Mesendoderm (in vitro differentiated cells): ENCODE measurements at regions not wholly inside any gene's neighbourhood (a gene's known extent, or its start where the extent isn't known, plus 50 kb on each side); places are given as distances from the start of the nearest gene placed in this dataset.

Experiments
- DNase-seq: peaks from one replicate; pipeline ENCODE4 v3.0.0; 2013
- H2AK5ac ChIP-seq: 2 replicates; pipeline ENCODE4 v1.6.1; 2013; ENCODE audit warnings: low read length, inconsistent platforms
- H2BK120ac ChIP-seq: 2 replicates; pipeline ENCODE4 v1.6.1; 2013; ENCODE audit warnings: low read depth, mild to moderate bottlenecking, low read length, moderate library complexity, mixed read lengths
- H2BK15ac ChIP-seq: replicated peaks from 2 replicates; pipeline ENCODE4 v1.6.1; 2013; ENCODE audit warnings: low read depth, mild to moderate bottlenecking, moderate library complexity
- H2BK5ac ChIP-seq: 2 replicates; pipeline ENCODE4 v1.6.1; 2013; ENCODE audit warnings: low read length, inconsistent platforms
- H3K18ac ChIP-seq: 2 replicates; pipeline ENCODE4 v1.6.1; 2013; ENCODE audit warnings: mild to moderate bottlenecking, low read length, mixed read lengths
- H3K23ac ChIP-seq: one replicate; pipeline ENCODE4 v1.6.1; 2013; ENCODE audit warnings: low read length
- H3K27ac ChIP-seq: 2 replicates; pipeline ENCODE4 v1.5.1; 2013; ENCODE audit warnings: low read depth, mild to moderate bottlenecking, inconsistent platforms, low read length, moderate library complexity
- H3K27me3 ChIP-seq: 2 replicates; pipeline ENCODE4 v1.6.1; 2013; ENCODE audit warnings: low read length, control low read depth, mild to moderate bottlenecking, inconsistent platforms; ENCODE audit not compliant: insufficient read depth, poor library complexity
- H3K36me3 ChIP-seq: 2 replicates; pipeline ENCODE4 v1.6.1; 2013; ENCODE audit warnings: low read length, inconsistent platforms; ENCODE audit not compliant: control insufficient read depth, insufficient read depth
- H3K4ac ChIP-seq: one replicate; pipeline ENCODE4 v1.6.1; 2013; ENCODE audit warnings: low read depth, mild to moderate bottlenecking, low read length, moderate library complexity
- H3K4me1 ChIP-seq: 2 replicates; pipeline ENCODE4 v1.6.1; 2013; ENCODE audit warnings: low read depth, low read length, inconsistent platforms; ENCODE audit not compliant: control insufficient read depth
- H3K4me2 ChIP-seq: 2 replicates; pipeline ENCODE4 v1.6.1; 2013; ENCODE audit warnings: low read length
- H3K4me3 ChIP-seq: 2 replicates; pipeline ENCODE4 v1.5.1; 2013; ENCODE audit warnings: mild to moderate bottlenecking, low read length
- H3K56ac ChIP-seq: one replicate; pipeline ENCODE4 v1.6.1; 2013; ENCODE audit warnings: low read length
- H3K79me1 ChIP-seq: 2 replicates; pipeline ENCODE4 v1.6.1; 2013; ENCODE audit warnings: low read length, inconsistent platforms
- H3K79me2 ChIP-seq: 2 replicates; pipeline ENCODE4 v1.6.1; 2013; ENCODE audit warnings: mild to moderate bottlenecking, low read length; ENCODE audit not compliant: control insufficient read depth, insufficient read depth
- H3K9ac ChIP-seq: 2 replicates; pipeline ENCODE4 v1.6.1; 2013; ENCODE audit warnings: low read length, inconsistent platforms
- H4K5ac ChIP-seq: one replicate; pipeline ENCODE4 v1.6.1; 2013; ENCODE audit warnings: low read length
- H4K8ac ChIP-seq: one replicate; pipeline ENCODE4 v1.6.1; 2013; ENCODE audit warnings: low read depth, mild to moderate bottlenecking, control low read depth, low read length, moderate library complexity
- WGBS: extraction: QIAGEN DNeasy Blood & Tissue Kit; methylation state at CpG from one replicate; pipeline ENCODE4 v1.1.7; 2013; ENCODE audit warnings: low lambda C conversion rate, missing lambda C conversion rate; ENCODE audit not compliant: insufficient coverage; ENCODE audit errors: extremely low coverage; 5-methylcytosine and 5-hydroxymethylcytosine counted together

DNA sequence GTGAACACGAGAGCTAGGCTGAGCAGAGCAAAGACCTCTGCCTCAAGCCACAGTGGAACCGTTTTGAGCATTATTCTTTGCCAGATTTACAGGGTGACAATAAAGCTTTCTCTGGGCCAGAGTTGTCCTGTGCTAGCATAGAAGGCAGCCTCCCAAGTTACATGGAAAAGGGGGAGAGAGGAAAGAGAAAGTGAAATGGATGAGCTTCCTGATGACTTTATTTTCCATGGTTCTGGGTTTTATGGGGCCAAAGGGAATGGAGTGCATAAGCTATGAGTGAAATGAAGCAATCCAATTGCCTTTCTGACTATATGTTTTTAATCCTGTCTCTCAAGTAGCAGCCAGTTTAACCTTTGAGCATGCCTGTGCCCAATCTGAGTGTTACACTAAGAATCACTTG lies 428.4 kb downstream of the COG6 start:
- no peak overlapping the region for H4K5ac ChIP-seq
- H4K8ac ChIP-seq: no peak overlapping the region
- H2BK15ac ChIP-seq: no peak overlapping the region
- no peak overlapping the region for H3K4ac ChIP-seq
- H2BK120ac ChIP-seq: no peak overlapping the region
- no peaks in the 10 kb centered on the region for H3K36me3 ChIP-seq
- no peaks in the 10 kb centered on the region for H3K79me2 ChIP-seq
- no peaks in the 10 kb centered on the region for H3K27me3 ChIP-seq
- H2AK5ac ChIP-seq: no peak overlapping the region
- WGBS: no CpG with 5 or more reads among the region's 2 CpGs
- H3K79me1 ChIP-seq: no peaks in the 10 kb centered on the region
- no peak for DNase-seq
- no peak overlapping the region for H3K4me3 ChIP-seq
- H3K27ac ChIP-seq: no peak overlapping the region
- H3K56ac ChIP-seq: no peak overlapping the region
- H3K4me2 ChIP-seq: no peak overlapping the region
- H3K23ac ChIP-seq: no peak overlapping the region
- no peaks in the 10 kb centered on the region for H3K4me1 ChIP-seq
- H3K9ac ChIP-seq: no peak overlapping the region
- no peak overlapping the region for H3K18ac ChIP-seq
- H2BK5ac ChIP-seq: no peak overlapping the region

DNA sequence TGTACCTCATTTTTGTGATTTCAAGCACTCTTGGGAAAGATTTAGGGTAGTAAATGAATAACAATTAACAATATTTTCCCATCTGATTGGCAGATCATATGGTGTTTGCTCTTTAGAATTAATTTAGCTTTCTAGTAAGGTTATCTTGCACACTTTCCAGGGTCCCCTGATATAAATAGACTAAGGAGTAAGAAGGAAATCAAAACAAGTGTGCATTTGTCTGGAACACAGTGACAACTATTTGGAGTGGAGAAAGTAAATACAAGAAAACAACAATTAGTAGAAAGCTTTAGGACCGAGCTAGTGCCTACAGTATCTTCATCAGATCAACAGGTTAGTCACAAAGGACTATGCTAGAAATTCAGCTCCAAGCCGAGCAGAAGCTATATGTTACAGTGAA lies 429.5 kb downstream of the COG6 start:
- Histone ChIP-seq H2BK15ac (no peak overlapping the region), H4K8ac (no peak overlapping the region), H3K27ac (no peak overlapping the region), H3K79me2 (no peaks in the 10 kb centered on the region), H3K9ac (no peak overlapping the region), H3K4ac (no peak overlapping the region), H3K4me2 (no peak overlapping the region), H3K4me1 (no peaks in the 10 kb centered on the region), H3K18ac (no peak overlapping the region), H3K36me3 (no peaks in the 10 kb centered on the region), H3K79me1 (no peaks in the 10 kb centered on the region), H3K23ac (no peak overlapping the region), H3K27me3 (no peaks in the 10 kb centered on the region), H2BK120ac (no peak overlapping the region), H3K4me3 (no peak overlapping the region), H2BK5ac (no peak overlapping the region), H2AK5ac (no peak overlapping the region), H3K56ac (no peak overlapping the region), H4K5ac (no peak overlapping the region)
- no peak for DNase-seq
- WGBS: no CpG with 5 or more reads among the region's 2 CpGs

DNA sequence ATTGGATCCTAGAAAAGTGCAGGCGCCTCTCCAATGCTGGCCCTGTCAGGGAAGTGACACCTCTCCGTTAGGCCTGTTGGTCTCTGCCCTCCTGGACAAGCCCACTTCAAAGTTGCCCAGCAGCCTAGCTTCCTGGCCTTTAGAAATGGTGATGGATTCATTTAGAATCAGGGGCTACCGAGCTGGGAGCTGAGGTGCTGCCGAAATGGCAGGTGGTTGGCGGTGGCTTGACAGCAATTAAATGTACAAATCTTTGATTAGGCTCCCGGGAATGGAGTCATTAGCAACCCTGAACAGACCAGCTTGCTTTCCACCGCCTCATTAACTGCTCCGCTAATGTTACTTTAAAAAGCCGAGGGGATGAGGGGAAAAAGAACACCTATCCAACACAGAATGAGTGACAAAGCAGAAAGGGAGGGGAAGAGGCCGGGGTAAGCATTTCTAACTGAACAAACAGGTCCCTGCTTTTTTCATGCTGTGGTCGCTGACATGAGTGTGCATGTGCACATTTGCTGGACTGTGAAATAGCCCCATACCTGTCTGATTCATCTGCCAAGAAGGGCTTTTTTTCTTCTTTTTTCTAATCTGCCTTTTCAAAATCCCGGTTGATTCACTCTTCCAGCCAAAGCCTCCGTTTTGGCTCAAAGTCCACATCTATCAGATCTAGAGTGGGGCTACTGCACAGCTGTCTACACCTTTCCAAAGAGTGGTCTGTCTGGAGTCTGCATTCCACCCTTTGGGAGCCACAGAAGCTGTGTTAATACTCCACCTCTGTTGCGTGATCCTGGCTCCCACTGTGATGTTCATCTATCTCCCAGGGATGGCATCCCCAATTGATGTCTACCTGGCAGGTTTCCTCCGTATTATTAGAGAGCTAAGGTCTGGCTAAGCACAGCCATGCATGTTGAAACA lies 431.9 kb downstream of the COG6 start:
- H3K27ac ChIP-seq: no peak overlapping the region
- no peaks in the 10 kb centered on the region for H3K4me1 ChIP-seq
- H3K18ac ChIP-seq: no peak overlapping the region
- H3K79me1 ChIP-seq: no peaks in the 10 kb centered on the region
- no peak overlapping the region for H4K8ac ChIP-seq
- no peaks in the 10 kb centered on the region for H3K79me2 ChIP-seq
- no peak overlapping the region for H2BK5ac ChIP-seq
- no peak overlapping the region for H3K23ac ChIP-seq
- no peaks in the 10 kb centered on the region for H3K27me3 ChIP-seq
- no peak overlapping the region for H4K5ac ChIP-seq
- no peak overlapping the region for H3K9ac ChIP-seq
- no CpG with 5 or more reads among the region's 15 CpGs for WGBS
- no peak overlapping the region for H3K56ac ChIP-seq
- H2AK5ac ChIP-seq: no peak overlapping the region
- no peak overlapping the region for H3K4me2 ChIP-seq
- no peaks in the 10 kb centered on the region for H3K36me3 ChIP-seq
- H3K4ac ChIP-seq: no peak overlapping the region
- H2BK15ac ChIP-seq: no peak overlapping the region
- no peak for DNase-seq
- H2BK120ac ChIP-seq: no peak overlapping the region
- no peak overlapping the region for H3K4me3 ChIP-seq

DNA sequence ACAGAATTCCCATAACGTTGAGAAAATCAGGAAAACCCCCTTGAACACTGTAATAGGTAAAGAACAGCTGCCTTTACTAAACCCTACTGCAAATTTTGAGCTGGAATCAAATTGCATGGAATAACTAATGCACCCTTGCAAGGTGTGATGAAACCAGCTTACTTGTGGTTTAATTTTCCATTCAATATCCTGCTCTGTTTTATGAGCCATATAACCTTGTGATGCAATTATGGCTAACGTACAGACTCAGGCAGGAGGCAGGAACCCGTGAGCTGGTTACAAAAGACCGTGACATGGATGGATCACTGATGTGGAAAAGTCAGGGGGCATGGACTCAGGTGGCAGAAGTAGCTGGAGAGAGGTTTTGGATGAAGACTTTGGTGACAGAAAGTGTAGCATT lies 438.6 kb downstream of the COG6 start:
- Histone ChIP-seq H2BK120ac (no peak overlapping the region), H2AK5ac (no peak overlapping the region), H3K4me2 (no peak overlapping the region), H2BK5ac (no peak overlapping the region), H2BK15ac (no peak overlapping the region), H4K5ac (no peak overlapping the region), H3K23ac (no peak overlapping the region), H3K79me1 (no peaks in the 10 kb centered on the region), H3K56ac (no peak overlapping the region), H3K27ac (no peak overlapping the region), H3K9ac (no peak overlapping the region), H4K8ac (no peak overlapping the region), H3K4ac (no peak overlapping the region), H3K36me3 (no peaks in the 10 kb centered on the region), H3K27me3 (no peaks in the 10 kb centered on the region), H3K4me3 (no peak overlapping the region), H3K4me1 (no peaks in the 10 kb centered on the region), H3K79me2 (no peaks in the 10 kb centered on the region), H3K18ac (no peak overlapping the region)
- no CpG with 5 or more reads among the region's 4 CpGs for WGBS
- DNase-seq: no peak

DNA sequence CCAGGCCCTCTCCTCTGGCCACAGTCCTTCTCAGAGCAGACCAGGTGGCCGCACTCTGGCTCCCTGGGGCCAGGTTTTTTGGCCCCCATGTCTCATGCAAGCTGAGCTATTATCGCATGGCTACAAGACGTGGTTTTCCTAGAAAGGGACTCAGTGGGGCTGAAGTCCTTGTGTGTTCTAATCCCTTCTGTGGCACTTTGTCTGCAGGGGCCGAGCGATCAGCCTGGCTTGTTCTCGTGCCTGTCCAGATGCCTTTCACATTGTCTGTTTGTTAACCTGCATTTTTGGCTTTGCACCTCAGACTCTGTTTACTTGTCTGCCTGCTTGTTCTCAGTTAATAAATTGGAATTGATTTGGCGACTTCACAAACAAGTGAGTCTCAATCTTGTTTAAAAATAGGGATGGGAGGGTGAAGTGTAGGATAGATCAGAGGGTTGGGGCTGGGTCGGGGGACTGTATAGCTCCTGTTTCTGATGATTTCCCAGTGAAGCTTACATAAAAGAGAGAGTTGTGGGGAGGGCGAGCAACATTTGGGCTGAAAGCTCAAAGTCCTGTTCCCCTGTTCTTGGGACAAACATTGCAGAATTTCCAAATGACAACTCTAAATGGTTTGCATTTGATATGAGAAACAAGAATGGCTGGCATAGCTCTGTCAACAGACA lies 440.4 kb downstream of the COG6 start:
- no peak overlapping the region for H3K4ac ChIP-seq
- H3K56ac ChIP-seq: no peak overlapping the region
- H4K5ac ChIP-seq: no peak overlapping the region
- no peak overlapping the region for H3K18ac ChIP-seq
- no peak overlapping the region for H2AK5ac ChIP-seq
- no peaks in the 10 kb centered on the region for H3K79me1 ChIP-seq
- H2BK120ac ChIP-seq: no peak overlapping the region
- no CpG with 5 or more reads among the region's 9 CpGs for WGBS
- H3K9ac ChIP-seq: no peak overlapping the region
- H3K4me2 ChIP-seq: no peak overlapping the region
- no peak overlapping the region for H3K4me3 ChIP-seq
- H3K23ac ChIP-seq: no peak overlapping the region
- no peaks in the 10 kb centered on the region for H3K4me1 ChIP-seq
- H4K8ac ChIP-seq: no peak overlapping the region
- H2BK5ac ChIP-seq: no peak overlapping the region
- no peak overlapping the region for H3K27ac ChIP-seq
- no peak overlapping the region for H2BK15ac ChIP-seq
- H3K36me3 ChIP-seq: no peaks in the 10 kb centered on the region
- H3K79me2 ChIP-seq: no peaks in the 10 kb centered on the region
- DNase-seq: no peak
- no peaks in the 10 kb centered on the region for H3K27me3 ChIP-seq
